ENCODE measurements at regions not wholly inside any gene's neighbourhood (a gene's known extent, or its start where the extent isn't known, plus 50 kb on each side); places are given as distances from the start of the nearest gene placed in this dataset.

- no peak for TF ChIP-seq POLR2A (IDR thresholded peaks at IDR 0.05)
- TF ChIP-seq CTCF (IDR thresholded peaks at IDR 0.05), result no peak
These were observed 129.5 kb upstream of the SESN3 start for GRCh38 chr11:95360377-95361075.

Measured in ovary (tissue), 3 donors.